ENCODE measurements at regions not wholly inside any gene's neighbourhood (a gene's known extent, or its start where the extent isn't known, plus 50 kb on each side); places are given as distances from the start of the nearest gene placed in this dataset.

DNA sequence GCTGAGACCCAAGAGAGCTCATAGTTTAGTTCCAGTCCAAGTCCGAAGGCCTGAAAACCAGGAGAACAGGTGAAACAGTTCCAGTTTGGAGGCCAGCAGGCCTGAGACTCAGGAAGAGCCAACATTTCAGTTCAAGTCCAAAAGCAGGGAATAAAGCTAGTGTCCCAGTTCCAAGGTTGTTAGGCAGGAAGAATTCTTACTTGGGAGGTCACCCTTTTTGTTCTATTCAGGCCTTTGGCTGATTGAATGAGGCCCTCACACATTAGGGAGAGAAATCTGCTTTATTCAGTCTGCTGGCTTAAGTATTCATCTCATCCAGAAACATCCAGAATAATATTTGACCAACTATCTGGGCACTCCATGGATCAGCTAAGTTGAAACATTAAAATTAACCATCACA, 294.6 kb downstream of the PCNX1 start:
- TF ChIP-seq, protein P1, sequence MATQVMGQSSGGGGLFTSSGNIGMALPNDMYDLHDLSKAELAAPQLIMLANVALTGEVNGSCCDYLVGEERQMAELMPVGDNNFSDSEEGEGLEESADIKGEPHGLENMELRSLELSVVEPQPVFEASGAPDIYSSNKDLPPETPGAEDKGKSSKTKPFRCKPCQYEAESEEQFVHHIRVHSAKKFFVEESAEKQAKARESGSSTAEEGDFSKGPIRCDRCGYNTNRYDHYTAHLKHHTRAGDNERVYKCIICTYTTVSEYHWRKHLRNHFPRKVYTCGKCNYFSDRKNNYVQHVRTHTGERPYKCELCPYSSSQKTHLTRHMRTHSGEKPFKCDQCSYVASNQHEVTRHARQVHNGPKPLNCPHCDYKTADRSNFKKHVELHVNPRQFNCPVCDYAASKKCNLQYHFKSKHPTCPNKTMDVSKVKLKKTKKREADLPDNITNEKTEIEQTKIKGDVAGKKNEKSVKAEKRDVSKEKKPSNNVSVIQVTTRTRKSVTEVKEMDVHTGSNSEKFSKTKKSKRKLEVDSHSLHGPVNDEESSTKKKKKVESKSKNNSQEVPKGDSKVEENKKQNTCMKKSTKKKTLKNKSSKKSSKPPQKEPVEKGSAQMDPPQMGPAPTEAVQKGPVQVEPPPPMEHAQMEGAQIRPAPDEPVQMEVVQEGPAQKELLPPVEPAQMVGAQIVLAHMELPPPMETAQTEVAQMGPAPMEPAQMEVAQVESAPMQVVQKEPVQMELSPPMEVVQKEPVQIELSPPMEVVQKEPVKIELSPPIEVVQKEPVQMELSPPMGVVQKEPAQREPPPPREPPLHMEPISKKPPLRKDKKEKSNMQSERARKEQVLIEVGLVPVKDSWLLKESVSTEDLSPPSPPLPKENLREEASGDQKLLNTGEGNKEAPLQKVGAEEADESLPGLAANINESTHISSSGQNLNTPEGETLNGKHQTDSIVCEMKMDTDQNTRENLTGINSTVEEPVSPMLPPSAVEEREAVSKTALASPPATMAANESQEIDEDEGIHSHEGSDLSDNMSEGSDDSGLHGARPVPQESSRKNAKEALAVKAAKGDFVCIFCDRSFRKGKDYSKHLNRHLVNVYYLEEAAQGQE (IDR thresholded peaks at IDR 0.05; ENCODE audit: insufficient read depth in 1 of 2, low read depth in 2 of 2, low read length in 2 of 2) = no peak
- TF ChIP-seq SIN3A (IDR thresholded peaks at IDR 0.05; ENCODE audit: borderline replicate concordance, insufficient read depth, low read length) (no peak), POLR2AphosphoS5 (IDR thresholded peaks at IDR 0.05; ENCODE audit: low read depth, low read length) (no peak), TAF1 (IDR thresholded peaks at IDR 0.05; ENCODE audit: borderline replicate concordance, insufficient read depth, low read length) (no peak), FOXP2 (optimal IDR thresholded peaks at IDR 0.05; ENCODE audit: borderline replicate concordance, extremely low read depth, extremely low read length, insufficient read depth) (no peak)
